Ecto neural progenitor cell (in vitro differentiated cells): ENCODE measurements at regions not wholly inside any gene's neighbourhood (a gene's known extent, or its start where the extent isn't known, plus 50 kb on each side); places are given as distances from the start of the nearest gene placed in this dataset.
A peak's percentile ranks its signal among the peaks of the same experiment; 100 is the strongest.

ENCODE experiments used
- DNase-seq: peaks from one replicate; pipeline ENCODE4 v3.0.0-alpha.2; 2018; ENCODE audit warnings: low spot score

GRCh38 chr5:158020555-158021418 is 161.8 kb upstream of the CLINT1 start:
- DNase-seq: no peak

- no peak for DNase-seq
These were observed 158.5 kb upstream of the CLINT1 start for GRCh38 chr5:158017469-158017868.

- DNase-seq: no peak
These were observed 155.4 kb upstream of the CLINT1 start for GRCh38 chr5:158014372-158014771.

- peak; percentile 57 for DNase-seq
These were observed 155.0 kb upstream of the CLINT1 start for GRCh38 chr5:158013939-158014338.

GRCh38 chr5:158013303-158013702 is 154.4 kb upstream of the CLINT1 start:
- DNase-seq: no peak

GRCh38 chr5:158011422-158011821 is 152.5 kb upstream of the CLINT1 start:
- DNase-seq: no peak

- DNase-seq: no peak
These were observed 151.9 kb upstream of the CLINT1 start for GRCh38 chr5:158010831-158011230.

GRCh38 chr5:158007336-158007735 is 148.4 kb upstream of the CLINT1 start:
- DNase-seq: no peak

- DNase-seq: no peak
These were observed 140.8 kb upstream of the CLINT1 start for GRCh38 chr5:157999696-158000095.

- DNase-seq: no peak
These were observed 139.1 kb upstream of the CLINT1 start for GRCh38 chr5:157997991-157998504.

- peak; percentile 84 for DNase-seq
These were observed 136.1 kb upstream of the CLINT1 start for GRCh38 chr5:157994906-157995519.

GRCh38 chr5:157993986-157994691 is 135.2 kb upstream of the CLINT1 start:
- no peak for DNase-seq

- DNase-seq: no peak
These were observed 134.3 kb upstream of the CLINT1 start for GRCh38 chr5:157993201-157993600.

- DNase-seq: no peak
These were observed 131.7 kb upstream of the CLINT1 start for GRCh38 chr5:157990583-157991181.

GRCh38 chr5:157989296-157989695 is 130.4 kb upstream of the CLINT1 start:
- DNase-seq: no peak

GRCh38 chr5:157987259-157987658 is 128.3 kb upstream of the CLINT1 start:
- no peak for DNase-seq

GRCh38 chr5:157986431-157986990 is 127.6 kb upstream of the CLINT1 start:
- no peak for DNase-seq

GRCh38 chr5:157984611-157985010 is 125.7 kb upstream of the CLINT1 start:
- DNase-seq: no peak

GRCh38 chr5:157983906-157984551 is 125.1 kb upstream of the CLINT1 start:
- no peak for DNase-seq

- DNase-seq: no peak
These were observed 119.1 kb upstream of the CLINT1 start for GRCh38 chr5:157978061-157978460.

GRCh38 chr5:157976429-157976828 is 117.5 kb upstream of the CLINT1 start:
- DNase-seq: no peak
